ENCODE measurements at regions not wholly inside any gene's neighbourhood (a gene's known extent, or its start where the extent isn't known, plus 50 kb on each side); places are given as distances from the start of the nearest gene placed in this dataset.

GRCh38 chr5:110916381-110917049, 155.0 kb upstream of the TSLP start:
- Mint-ChIP-seq H3K4me3 (no peak overlapping the region), H3K9me3 (no peaks in the 10 kb centered on the region), H3K27ac (no peak overlapping the region), H3K27me3 (no peaks in the 10 kb centered on the region), H3K4me1 (no peaks in the 10 kb centered on the region), H3K36me3 (ENCODE audit: low read depth) (no peaks in the 10 kb centered on the region)
- ChIA-PET POLR2A (interaction anchor here (0.8 kb wide), 1 partner anchor 10 kb away, joined by 4 read pairs; no protein-coding TSS in a partner anchor), CTCF (no interaction called here)
- no peak for DNase-seq

DNA sequence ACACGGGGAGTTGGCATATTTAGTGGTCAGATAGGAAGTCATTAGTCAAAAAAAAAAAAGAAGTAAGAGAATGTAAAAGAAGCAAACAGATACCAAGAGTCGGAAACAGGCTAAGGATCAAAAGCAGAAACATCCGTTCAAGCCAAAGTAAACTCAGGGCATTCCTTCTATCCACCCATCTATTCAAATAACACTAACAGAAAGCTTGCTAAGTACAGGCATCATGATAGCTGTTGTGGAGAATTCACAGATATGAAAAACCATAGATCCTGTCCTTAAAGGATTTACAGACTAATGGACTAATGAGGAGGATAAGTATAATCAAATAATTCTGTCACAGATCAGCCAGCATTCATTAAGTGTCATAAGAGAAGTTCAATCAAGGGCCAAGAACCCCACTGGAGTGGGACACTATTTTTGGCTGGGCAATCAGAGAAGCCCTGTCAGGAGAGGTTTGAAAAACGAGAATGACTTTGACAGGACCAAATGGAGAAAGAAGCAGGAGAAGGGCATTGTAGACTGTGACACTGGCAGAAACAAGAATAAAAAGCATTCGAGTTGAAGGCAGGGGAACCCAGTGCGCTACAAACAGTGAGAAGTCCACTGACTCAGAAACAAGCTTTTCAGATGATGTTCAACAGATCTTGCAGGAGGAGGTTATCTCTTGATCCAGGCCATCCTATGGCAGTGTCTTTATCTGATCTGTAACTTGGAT, 154.2 kb upstream of the TSLP start:
- DNase-seq, result no peak
- Mint-ChIP-seq H3K4me1 (no peaks in the 10 kb centered on the region), H3K9me3 (no peaks in the 10 kb centered on the region), H3K27me3 (no peaks in the 10 kb centered on the region), H3K4me3 (no peak overlapping the region), H3K36me3 (ENCODE audit: low read depth) (no peaks in the 10 kb centered on the region), H3K27ac (no peak overlapping the region)
- CTCF ChIA-PET, result no interaction called here
- POLR2A ChIA-PET, result no interaction called here

DNA sequence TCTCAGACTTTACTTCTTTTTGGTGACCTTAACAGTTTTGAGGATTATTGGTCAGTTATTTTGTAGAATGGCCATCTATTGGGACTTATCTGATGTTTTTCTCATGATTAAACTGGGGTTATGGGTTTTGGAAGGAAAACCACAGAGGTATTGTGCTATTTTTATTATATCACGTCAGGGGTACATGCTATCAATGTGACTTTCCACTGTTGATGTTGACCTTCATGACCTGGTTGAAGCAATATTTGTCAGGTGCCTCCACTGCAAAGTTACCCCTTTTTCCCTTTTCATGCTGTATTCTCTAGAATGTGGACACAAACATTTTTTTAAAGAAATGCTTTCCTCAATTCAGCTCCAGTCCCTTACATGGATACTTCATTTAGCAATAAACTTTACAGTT, 152.8 kb upstream of the TSLP start:
- ChIA-PET POLR2A (no interaction called here), CTCF (no interaction called here)
- H3K27me3 Mint-ChIP-seq, result peaks cover 3% of the 10 kb centered on the region
- H3K36me3 Mint-ChIP-seq (ENCODE audit: low read depth), result no peaks in the 10 kb centered on the region
- H3K27ac Mint-ChIP-seq, result no peak overlapping the region
- DNase-seq, result no peak
- no peaks in the 10 kb centered on the region for H3K4me1 Mint-ChIP-seq
- no peaks in the 10 kb centered on the region for H3K9me3 Mint-ChIP-seq
- no peak overlapping the region for H3K4me3 Mint-ChIP-seq

DNA sequence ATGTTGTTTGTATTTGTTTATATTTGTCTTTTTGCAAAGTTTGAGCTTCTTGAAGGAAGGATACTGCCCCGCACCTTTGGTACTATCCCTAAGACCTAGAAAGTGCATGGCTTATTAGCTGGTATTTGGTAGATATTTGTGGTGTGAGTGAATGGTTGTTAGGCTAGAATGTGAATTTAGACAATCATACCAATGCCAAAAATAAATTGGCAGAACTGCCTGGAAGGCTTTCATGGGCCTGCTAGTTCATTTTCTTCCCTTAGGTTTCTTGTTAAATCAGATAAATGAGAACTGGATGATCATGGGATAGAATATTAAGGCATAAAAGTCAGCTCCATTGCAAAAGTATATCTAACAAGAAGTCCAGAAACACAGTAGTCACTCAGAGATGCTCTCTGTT, 147.5 kb upstream of the TSLP start:
- no peaks in the 10 kb centered on the region for H3K4me1 Mint-ChIP-seq
- ChIA-PET POLR2A (no interaction called here), CTCF (no interaction called here)
- H3K36me3 Mint-ChIP-seq (ENCODE audit: low read depth), result no peaks in the 10 kb centered on the region
- no peak overlapping the region for H3K4me3 Mint-ChIP-seq
- H3K9me3 Mint-ChIP-seq, result no peaks in the 10 kb centered on the region
- DNase-seq, result no peak
- H3K27ac Mint-ChIP-seq, result no peak overlapping the region
- H3K27me3 Mint-ChIP-seq, result peaks cover 5% of the 10 kb centered on the region

DNA sequence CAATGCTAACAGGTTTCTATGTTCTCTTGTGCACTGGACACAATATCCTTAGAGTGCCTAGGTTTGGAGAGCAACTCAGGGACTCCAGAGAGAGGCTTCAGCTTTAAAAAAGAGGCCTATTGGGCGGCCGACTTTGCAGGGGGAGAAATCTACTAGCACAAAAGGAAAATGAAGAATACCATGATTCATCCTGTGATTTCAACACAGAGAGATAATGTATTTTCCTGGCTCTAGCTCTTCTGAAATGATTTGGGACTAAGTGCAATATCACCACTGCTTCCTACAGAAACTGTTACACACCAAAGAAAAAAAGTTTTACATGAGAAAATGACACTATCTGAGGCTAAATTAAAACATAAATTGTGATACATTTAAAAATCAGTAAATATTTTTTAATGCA, 146.1 kb upstream of the TSLP start:
- Mint-ChIP-seq H3K36me3 (ENCODE audit: low read depth) (no peaks in the 10 kb centered on the region), H3K27ac (no peak overlapping the region), H3K27me3 (peaks cover 5% of the 10 kb centered on the region), H3K9me3 (no peaks in the 10 kb centered on the region), H3K4me3 (no peak overlapping the region), H3K4me1 (no peaks in the 10 kb centered on the region)
- no peak for DNase-seq
- POLR2A ChIA-PET, result no interaction called here
- CTCF ChIA-PET, result no interaction called here

GRCh38 chr5:110925916-110926315, 145.6 kb upstream of the TSLP start:
- Mint-ChIP-seq H3K36me3 (ENCODE audit: low read depth) (no peaks in the 10 kb centered on the region), H3K4me1 (no peaks in the 10 kb centered on the region), H3K27me3 (peaks cover 5% of the 10 kb centered on the region), H3K4me3 (no peak overlapping the region), H3K9me3 (no peaks in the 10 kb centered on the region), H3K27ac (no peak overlapping the region)
- ChIA-PET POLR2A (interaction anchor here (0.8 kb wide), 1 partner anchor 10 kb away, joined by 4 read pairs; no protein-coding TSS in a partner anchor), CTCF (no interaction called here)
- DNase-seq, result no peak

GRCh38 chr5:110932755-110933488, 138.6 kb upstream of the TSLP start:
- H3K36me3 Mint-ChIP-seq (ENCODE audit: low read depth), result no peaks in the 10 kb centered on the region
- no peak overlapping the region for H3K27ac Mint-ChIP-seq
- H3K27me3 Mint-ChIP-seq, result peaks cover 2% of the 10 kb centered on the region
- no peaks in the 10 kb centered on the region for H3K4me1 Mint-ChIP-seq
- H3K9me3 Mint-ChIP-seq, result no peaks in the 10 kb centered on the region
- ChIA-PET POLR2A (no interaction called here), CTCF (no interaction called here)
- DNase-seq, result no peak
- H3K4me3 Mint-ChIP-seq, result no peak overlapping the region

DNA sequence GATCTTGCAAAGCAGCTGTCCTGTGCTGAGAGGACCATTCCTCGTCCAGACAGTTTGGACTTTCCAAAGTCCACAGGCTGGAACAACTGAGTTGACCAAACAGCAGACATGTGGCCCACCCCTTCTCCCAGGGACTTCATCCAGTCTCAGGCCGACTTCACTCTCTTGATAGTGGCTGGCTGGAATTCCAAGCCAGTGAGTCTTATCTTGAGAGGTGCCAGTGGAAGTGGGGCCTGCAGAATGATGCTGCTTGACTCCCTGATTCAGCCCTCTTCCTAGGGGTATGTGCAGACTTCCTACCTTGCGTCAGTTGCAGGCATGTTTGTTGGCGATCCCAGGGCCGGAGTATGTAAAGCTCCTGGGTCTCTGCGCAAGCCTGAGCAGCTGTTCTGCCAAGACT, 131.4 kb upstream of the TSLP start:
- Mint-ChIP-seq H3K27ac (no peak overlapping the region), H3K4me3 (no peak overlapping the region), H3K4me1 (no peaks in the 10 kb centered on the region), H3K9me3 (no peaks in the 10 kb centered on the region), H3K27me3 (no peaks in the 10 kb centered on the region), H3K36me3 (ENCODE audit: low read depth) (no peaks in the 10 kb centered on the region)
- DNase-seq, result no peak
- ChIA-PET POLR2A (no interaction called here), CTCF (no interaction called here)

DNA sequence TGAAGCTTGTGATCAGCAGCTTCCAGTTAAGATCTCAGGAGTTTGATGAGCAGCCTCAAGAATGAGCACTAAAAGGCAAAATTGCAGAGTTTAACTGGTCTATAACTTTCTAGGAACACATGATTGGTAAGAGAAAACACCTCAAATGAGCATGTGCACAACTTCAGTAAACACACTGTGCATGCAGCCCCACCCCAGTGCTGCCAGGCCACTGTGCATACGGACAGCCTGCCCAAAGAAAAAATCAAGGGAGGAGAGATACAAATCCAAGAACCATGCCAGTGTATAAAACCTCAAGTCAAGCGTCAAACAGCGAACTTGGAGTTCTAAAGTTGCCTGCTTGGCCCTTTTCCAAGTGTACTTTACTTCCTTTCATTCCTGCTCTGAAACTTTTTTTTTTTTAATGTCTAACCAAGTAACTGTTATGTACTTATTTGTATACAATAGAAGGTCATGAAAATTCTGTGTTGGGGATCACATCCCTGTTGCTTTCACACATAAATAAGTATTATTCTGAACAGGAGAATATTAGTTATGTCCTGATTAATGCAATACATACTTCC, 125.6 kb upstream of the TSLP start:
- no peaks in the 10 kb centered on the region for H3K4me1 Mint-ChIP-seq
- CTCF ChIA-PET, result no interaction called here
- no peak overlapping the region for H3K4me3 Mint-ChIP-seq
- POLR2A ChIA-PET, result no interaction called here
- H3K27me3 Mint-ChIP-seq, result no peaks in the 10 kb centered on the region
- no peaks in the 10 kb centered on the region for H3K9me3 Mint-ChIP-seq
- H3K36me3 Mint-ChIP-seq (ENCODE audit: low read depth), result no peaks in the 10 kb centered on the region
- no peak overlapping the region for H3K27ac Mint-ChIP-seq
- DNase-seq, result no peak

DNA sequence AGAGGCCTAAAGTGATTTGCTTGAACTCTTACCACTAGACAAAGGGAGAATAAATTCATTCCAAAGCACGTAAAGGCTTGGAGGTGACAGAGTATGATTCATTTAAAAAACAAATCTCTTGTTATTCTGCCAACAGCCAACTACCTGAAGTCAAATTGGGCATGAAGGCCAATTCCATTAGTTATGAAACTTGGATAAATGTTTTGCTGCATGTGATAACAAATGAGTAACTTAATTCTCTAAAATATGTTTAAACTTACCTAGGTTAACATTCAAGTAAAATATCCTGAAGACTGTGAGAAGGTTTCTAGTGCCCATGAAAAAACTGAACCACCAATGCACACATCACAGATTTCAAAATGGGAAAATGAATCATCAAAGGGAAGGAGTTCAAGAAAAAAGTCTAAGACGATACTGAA, 120.1 kb upstream of the TSLP start:
- H3K36me3 Mint-ChIP-seq (ENCODE audit: low read depth), result no peaks in the 10 kb centered on the region
- H3K27ac Mint-ChIP-seq, result no peak overlapping the region
- no peaks in the 10 kb centered on the region for H3K9me3 Mint-ChIP-seq
- no peak overlapping the region for H3K4me3 Mint-ChIP-seq
- no peaks in the 10 kb centered on the region for H3K4me1 Mint-ChIP-seq
- ChIA-PET CTCF (no interaction called here), POLR2A (no interaction called here)
- no peak for DNase-seq
- H3K27me3 Mint-ChIP-seq, result no peaks in the 10 kb centered on the region

DNA sequence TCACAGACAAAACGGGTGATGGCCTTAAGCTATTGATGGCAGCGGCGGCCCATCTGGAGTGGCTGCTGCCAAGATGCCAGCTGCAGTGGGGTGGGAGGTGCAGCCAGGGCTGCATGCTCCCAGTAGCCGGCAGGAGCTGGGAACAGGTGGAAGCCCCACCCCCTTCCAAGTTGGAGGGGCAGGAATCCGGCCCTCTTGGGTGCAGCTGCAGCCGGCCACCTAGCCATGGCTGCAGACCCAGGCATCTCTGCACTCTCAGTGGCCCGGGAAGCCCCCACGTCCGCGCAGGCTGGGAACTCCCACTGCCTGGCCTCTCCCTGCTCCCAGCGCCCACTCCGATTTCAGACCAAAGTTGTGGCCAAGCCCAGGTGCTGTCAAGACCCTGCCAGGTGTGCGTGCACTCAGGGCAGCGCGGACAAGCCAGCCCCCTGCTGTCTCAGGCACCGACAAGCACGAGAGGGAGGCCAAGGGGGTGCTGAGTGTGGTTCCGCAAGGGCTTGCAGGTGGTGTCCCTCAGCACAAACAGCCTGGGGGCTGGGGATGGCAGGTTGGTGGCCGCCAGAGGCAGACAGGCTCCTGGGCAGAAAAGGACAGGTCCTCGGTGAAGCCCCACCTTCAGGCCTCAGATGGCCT, 115.1 kb upstream of the TSLP start:
- no peak overlapping the region for H3K4me3 Mint-ChIP-seq
- no peak overlapping the region for H3K27ac Mint-ChIP-seq
- ChIA-PET CTCF (no interaction called here), POLR2A (no interaction called here)
- H3K9me3 Mint-ChIP-seq, result no peaks in the 10 kb centered on the region
- H3K36me3 Mint-ChIP-seq (ENCODE audit: low read depth), result no peaks in the 10 kb centered on the region
- DNase-seq, result no peak
- H3K4me1 Mint-ChIP-seq, result no peaks in the 10 kb centered on the region
- no peaks in the 10 kb centered on the region for H3K27me3 Mint-ChIP-seq

- no peak for DNase-seq
- no peaks in the 10 kb centered on the region for H3K9me3 Mint-ChIP-seq
- CTCF ChIA-PET, result no interaction called here
- H3K4me3 Mint-ChIP-seq, result no peak overlapping the region
- H3K36me3 Mint-ChIP-seq (ENCODE audit: low read depth), result no peaks in the 10 kb centered on the region
- H3K4me1 Mint-ChIP-seq, result no peaks in the 10 kb centered on the region
- no peaks in the 10 kb centered on the region for H3K27me3 Mint-ChIP-seq
- H3K27ac Mint-ChIP-seq, result no peak overlapping the region
- POLR2A ChIA-PET, result no interaction called here
These were observed 114.3 kb upstream of the TSLP start for GRCh38 chr5:110956913-110957813.
